ENCODE measurements at regions not wholly inside any gene's neighbourhood (a gene's known extent, or its start where the extent isn't known, plus 50 kb on each side); places are given as distances from the start of the nearest gene placed in this dataset.
A peak's percentile ranks its signal among the peaks of the same experiment; 100 is the strongest.

DNA sequence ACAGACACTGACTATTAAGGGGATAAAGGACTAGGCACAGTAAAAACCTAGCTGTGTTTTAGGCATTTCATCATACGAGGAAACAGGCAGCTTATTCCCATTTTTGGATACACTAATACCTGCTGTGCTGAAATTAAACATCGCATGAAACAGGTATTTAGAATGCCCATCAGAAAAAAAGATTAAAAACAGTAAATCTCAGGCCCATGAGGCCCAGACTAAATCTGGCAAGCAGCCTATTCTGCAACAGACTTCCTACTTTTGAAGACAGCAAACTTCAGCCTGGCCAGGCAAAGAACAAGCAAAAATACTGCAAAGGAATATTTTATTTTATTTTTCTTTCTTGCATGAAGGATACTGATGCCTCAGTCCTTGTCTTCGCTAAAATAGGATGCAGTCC lies 240.2 kb downstream of the LMO4 start:
- DNase-seq, result no peak

DNA sequence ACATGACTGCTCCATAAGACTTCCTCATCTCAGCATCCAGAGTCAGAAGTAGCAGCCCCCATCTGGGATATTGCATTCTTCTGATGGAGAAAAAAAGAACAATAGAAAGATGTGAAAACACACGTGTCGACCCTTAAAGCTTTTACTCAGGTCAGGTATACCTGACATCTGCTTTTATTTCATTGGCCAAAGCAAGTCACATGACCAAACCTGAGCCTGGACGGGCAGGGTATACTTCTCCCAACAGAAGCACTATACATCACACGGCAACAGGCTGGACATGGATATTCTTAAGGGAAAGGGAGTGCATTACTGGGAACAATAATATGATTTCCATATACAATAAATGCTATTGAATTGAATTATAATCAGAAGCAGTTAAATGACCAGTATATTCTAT lies 243.3 kb downstream of the LMO4 start:
- DNase-seq, result no peak

DNA sequence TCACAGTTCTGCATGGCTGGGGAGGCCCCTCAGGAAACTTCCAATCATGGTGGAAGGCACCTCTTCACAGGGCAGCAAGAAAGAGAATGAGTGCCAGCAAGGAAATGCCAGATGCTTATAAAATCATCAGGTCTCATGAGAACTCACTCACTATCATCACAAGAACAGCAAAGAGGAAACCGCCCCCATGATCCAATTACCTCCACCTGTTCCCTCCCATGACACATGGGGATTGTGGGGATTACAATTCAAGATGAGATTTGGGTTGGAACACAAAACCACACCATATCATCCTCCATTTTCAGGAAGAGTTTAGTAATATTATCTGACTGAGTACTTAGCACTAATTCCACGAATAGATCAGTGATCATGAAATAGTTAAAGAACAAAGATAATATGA lies 244.2 kb downstream of the LMO4 start:
- DNase-seq, result no peak

DNA sequence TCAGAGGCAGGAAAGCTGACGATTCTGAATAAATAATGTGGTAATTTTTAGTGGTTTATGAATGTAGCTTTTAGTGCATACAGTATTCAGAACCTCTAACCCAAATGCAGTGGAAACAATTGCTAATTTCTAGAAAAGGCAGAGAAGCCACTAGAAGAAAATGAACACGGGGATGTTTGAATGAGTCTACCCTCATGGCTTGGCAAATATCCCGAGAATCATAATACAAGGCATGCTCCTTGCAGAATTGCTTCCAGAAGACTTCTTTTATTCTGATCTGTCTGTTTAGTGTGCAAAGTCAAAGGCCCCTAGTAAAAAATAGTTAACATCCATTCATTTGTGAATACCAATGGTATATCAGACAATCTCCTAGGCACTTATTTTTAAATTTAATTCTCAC lies 246.8 kb downstream of the LMO4 start:
- no peak for DNase-seq

DNA sequence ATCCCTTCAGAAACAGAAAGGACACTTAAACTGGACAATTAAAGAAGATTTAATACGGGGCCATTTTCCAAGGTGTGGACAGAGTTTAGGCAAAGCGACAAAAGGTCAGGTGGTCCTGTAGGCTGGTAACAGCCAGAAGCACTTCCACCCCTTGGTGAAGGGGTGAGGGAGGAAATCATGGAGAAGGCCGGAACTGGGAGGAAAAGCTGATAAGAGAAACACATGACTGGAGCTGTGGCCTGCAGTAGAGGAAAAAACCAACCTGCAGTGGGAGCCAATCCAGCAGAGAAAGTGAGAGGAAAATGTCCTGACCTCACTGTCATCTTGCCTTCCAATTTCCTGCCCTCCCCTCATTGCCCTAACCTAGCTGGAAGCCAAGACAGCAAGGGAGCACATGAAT lies 249.8 kb downstream of the LMO4 start:
- no peak for DNase-seq

- DNase-seq, result no peak
Observed at GRCh38 chr1:87583459-87583858, 254.8 kb downstream of the LMO4 start.

DNA sequence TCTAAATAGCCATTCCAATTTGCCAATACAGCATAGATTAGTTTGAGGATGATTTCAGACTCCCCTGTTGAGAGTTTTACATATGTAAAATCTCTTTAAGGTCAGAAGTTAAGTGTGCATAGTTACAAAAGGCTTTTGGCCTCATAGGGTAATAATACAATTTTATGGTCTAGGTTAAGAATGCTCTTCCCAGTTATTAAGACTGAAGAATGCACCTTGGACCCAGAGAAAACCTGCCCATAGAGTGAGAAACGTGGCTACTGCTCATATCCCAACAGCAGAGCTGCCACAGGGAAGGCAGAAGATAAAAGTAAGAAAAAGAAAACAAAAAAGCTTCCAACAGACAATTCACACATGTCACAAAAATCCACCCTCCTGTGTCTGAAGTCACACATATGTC lies 255.9 kb downstream of the LMO4 start:
- DNase-seq, result no peak

- DNase-seq, result no peak
Observed at GRCh38 chr1:87586501-87586900, 257.8 kb downstream of the LMO4 start.

DNA sequence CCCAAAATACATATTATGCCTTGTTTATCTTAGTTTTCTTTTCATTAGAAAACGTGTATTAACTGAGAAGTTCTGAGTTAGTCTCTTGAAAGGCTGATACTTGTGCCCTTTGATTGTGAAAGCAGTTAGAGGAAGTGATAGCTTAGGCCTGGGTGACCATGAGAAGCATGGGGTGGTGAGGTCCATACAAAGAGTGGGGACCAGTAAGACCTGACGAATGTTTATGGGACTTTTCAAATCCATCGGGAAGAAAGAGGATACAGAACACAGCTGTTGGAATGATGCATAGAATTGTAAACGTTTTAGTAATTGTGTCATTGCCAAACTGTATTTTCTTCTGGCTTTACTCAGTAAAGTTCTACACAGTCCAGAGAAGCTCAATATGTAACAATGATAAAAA lies 259.8 kb downstream of the LMO4 start:
- no peak for DNase-seq

DNA sequence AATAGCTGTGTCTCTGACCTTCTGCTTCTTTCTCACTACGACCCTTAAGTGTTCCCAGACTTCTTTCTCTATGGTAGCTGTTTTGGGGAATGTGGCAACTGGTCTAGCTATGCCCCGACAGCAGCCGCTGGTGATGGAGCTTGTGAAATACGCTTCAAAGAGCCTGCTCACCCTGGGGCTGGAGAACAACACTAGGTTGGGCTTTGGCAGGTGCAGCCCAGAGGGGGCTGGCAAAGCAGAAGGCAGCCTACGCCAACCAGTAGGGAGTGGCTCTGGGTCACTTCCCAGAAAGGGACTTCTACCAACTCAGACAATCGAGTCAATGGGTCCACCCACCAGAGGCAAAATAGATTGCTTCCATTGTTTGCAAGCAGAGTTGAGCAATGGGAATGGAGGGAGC lies 262.8 kb downstream of the LMO4 start:
- no peak for DNase-seq

GRCh38 chr1:87592156-87592555 lies 263.5 kb downstream of the LMO4 start:
- DNase-seq, result no peak

DNA sequence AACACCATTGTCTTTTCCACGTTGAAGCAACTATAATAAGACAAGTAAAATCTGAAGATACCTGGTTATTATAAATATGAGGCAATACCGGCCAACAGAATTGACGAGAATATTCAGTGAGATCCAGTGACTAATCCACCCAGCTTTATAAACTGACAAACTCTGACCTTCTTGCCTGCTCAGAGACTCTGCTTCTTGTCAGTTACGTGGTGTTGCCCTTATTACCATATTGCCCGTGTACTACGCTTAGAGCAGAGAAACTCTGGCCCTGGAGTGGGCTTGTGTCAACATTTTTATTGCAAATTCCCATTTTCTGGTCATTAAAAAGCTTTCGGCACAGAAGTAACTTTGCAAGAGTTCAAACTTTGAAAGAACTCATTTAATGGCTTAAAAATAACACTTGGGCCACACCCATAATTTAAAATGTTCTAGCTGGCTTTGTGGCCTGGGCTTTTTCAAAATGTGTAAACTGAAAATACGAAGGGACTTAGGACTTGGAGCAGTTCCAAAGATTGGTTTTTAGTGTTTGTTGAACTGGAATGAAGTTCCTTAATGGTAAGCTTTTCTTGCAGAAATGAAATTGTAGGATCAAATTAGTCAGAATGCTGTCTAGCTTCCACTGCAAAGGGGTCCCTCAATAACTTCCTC lies 266.2 kb downstream of the LMO4 start:
- DNase-seq, result no peak

- DNase-seq, result no peak
Observed at GRCh38 chr1:87595384-87595781, 266.7 kb downstream of the LMO4 start.

GRCh38 chr1:87598429-87598828 lies 269.7 kb downstream of the LMO4 start:
- no peak for DNase-seq

GRCh38 chr1:87599569-87599968 lies 270.9 kb downstream of the LMO4 start:
- DNase-seq, result no peak

- DNase-seq, result peak; percentile 26
Observed at GRCh38 chr1:87600055-87600850, 271.6 kb downstream of the LMO4 start.

DNA sequence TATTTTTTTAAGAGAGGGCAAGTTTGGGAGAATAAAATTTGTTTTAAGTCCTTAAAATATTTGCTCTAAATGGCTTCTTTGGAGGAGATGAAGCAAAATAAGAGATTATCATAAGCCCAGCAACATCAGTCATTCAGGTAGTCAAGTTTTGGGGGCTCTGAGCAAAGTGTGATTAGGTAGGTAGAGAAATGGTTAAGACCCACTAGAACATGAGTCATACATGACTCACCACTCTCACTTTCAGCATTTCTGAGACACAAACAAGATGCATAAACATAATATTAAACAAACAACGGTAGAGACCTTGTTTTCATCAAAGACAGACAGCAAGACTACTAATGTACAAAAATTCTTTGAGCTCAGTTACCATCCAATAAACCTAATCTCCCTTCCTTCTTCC lies 272.2 kb downstream of the LMO4 start:
- no peak for DNase-seq

DNA sequence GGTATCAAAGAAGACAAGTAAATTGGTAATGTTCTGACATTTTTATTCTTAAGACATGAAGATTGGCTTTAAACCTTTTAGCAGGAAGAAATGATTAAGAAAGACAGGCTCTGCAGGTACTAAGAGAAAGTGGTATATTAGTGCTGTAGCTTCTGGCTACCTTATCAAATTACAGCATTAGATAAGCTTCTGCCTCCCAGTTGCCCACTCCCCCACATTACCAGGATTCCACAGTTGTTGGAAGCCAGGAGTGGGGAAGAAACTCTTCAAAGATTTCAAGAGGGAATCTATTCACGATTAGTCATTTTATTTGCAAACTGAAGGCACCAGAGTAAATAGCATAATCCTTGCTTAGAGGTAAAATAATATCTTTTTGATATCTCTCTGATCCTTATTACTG lies 274.9 kb downstream of the LMO4 start:
- DNase-seq, result no peak

GRCh38 chr1:87612956-87613355 lies 284.3 kb downstream of the LMO4 start:
- DNase-seq, result no peak

GRCh38 chr1:87615491-87615890 lies 286.8 kb downstream of the LMO4 start:
- no peak for DNase-seq

DNA sequence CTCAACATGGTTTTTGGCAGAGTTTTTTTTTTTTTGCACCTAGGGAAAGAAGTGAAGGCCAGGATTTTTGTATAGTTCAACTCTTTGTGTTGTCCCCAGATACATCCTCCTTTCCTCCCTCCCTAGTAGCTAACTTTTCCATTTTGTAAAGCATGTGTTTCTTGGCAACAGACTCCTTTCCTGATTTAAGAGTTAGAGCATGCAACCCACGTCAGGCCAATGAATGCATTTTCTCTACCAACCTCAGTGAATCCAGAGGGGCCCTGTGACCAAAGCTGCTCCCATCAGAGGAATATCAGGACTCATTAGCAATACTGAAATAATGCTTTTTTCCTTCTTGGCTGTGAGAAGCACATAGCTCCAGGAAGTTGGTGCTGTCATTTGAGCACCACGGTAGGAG lies 287.2 kb downstream of the LMO4 start:
- DNase-seq, result no peak

DNA sequence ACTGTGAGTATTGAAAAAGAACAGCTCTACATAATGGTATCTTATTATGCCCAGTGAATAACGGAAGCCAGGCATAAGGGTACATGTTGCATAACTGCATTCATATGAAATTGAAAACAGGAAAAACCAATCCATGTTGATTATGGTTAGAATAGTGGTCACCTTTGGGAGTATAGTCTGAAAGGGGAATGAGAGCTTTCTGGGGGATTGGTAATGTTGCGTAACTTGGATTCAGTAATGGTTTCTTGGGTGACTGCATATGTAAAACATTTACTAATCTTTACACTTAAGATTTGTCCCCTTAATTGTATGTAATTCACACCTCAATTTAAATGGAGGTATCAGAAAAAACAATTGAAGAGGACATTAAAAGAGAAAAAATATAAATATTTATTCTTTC lies 292.1 kb downstream of the LMO4 start:
- DNase-seq, result no peak

GRCh38 chr1:87629673-87630072 lies 301.0 kb downstream of the LMO4 start:
- DNase-seq, result no peak

- DNase-seq, result no peak
Observed at GRCh38 chr1:87632232-87632631, 303.6 kb downstream of the LMO4 start.
